IMR-90 (cell line): ENCODE measurements at regions not wholly inside any gene's neighbourhood (a gene's known extent, or its start where the extent isn't known, plus 50 kb on each side); places are given as distances from the start of the nearest gene placed in this dataset.

Source experiments
- CEBPB ChIP-seq: IDR thresholded peaks from 2 replicates; pipeline ENCODE4 v1.6.1; 2012; ENCODE audit warnings: low read depth, low read length, improper control_type of control experiment
- CTCF ChIP-seq: conservative IDR thresholded peaks from 2 replicates; pipeline ENCODE4 v1.5.1; 2012; ENCODE audit warnings: mild to moderate bottlenecking, low read depth, low read length, improper control_type of control experiment
- NFE2L2 ChIP-seq: fragments of 150-350 bp; IDR thresholded peaks from 2 replicates; pipeline ENCODE4 v1.6.1; 2016; ENCODE audit warnings: low read depth, mild to moderate bottlenecking, low read length
- POLR2A ChIP-seq: IDR thresholded peaks from 2 replicates; pipeline ENCODE4 v1.6.1; 2012; ENCODE audit warnings: mild to moderate bottlenecking, low read depth, low read length
- RAD21 ChIP-seq: IDR thresholded peaks from 2 replicates; pipeline ENCODE4 v1.6.1; 2012; ENCODE audit warnings: low read length, improper control_type of control experiment
- TF ChIP-seq, protein P1 (sequence below): fragments of 150-350 bp; IDR thresholded peaks from 2 replicates; pipeline ENCODE4 v1.6.1; 2017; ENCODE audit warnings: mild to moderate bottlenecking, antibody characterized with exemption, low read length, low read depth

DNA sequence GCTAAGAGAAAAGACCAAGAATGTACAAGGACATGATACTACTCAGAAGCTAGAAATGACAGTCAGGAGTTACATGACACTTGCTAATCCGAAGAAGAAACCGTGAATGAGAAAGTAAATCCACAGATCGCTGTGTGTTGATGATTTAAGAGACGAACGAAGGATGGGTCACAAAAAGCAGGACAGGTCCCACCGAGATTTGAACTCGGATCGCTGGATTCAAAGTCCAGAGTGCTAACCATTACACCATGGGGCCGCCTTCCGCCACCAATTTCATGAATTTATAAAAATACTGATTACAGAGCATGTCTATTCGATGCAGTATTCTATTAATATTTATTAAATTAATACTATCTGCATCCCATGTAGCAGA, 54.0 kb upstream of the BTN3A2 start:
- TF ChIP-seq POLR2A (no peak), NFE2L2 (no peak), CTCF (no peak), CEBPB (no peak), RAD21 (no peak)
- TF ChIP-seq, protein P1, sequence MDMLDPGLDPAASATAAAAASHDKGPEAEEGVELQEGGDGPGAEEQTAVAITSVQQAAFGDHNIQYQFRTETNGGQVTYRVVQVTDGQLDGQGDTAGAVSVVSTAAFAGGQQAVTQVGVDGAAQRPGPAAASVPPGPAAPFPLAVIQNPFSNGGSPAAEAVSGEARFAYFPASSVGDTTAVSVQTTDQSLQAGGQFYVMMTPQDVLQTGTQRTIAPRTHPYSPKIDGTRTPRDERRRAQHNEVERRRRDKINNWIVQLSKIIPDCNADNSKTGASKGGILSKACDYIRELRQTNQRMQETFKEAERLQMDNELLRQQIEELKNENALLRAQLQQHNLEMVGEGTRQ = no peak
